HuH-7.5 (cell line): ENCODE measurements at regions not wholly inside any gene's neighbourhood (a gene's known extent, or its start where the extent isn't known, plus 50 kb on each side); places are given as distances from the start of the nearest gene placed in this dataset.

ENCODE experiments used
- DNase-seq: peaks from one replicate; pipeline ENCODE4 v3.0.0; 2011; ENCODE audit warnings: low spot score

DNA sequence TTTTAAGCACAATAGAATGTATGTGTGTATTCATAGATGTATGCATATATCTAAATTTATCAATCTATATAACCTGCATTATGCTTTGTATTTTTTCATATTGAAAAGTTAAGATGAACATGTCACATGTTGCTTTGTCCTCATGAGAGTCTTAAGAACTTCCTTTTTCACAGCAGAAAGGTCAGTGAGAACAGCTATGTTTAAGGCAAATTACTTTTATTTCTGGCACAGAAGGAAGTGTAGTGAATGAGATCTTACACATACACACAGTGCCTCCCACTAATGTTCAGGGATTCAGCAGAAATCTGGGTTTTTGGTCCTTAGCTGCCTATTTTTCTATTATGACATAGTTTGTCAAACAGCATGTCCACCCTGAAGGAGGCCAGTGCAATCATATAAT, 134.8 kb downstream of the TMEM26 start:
- no peak for DNase-seq

DNA sequence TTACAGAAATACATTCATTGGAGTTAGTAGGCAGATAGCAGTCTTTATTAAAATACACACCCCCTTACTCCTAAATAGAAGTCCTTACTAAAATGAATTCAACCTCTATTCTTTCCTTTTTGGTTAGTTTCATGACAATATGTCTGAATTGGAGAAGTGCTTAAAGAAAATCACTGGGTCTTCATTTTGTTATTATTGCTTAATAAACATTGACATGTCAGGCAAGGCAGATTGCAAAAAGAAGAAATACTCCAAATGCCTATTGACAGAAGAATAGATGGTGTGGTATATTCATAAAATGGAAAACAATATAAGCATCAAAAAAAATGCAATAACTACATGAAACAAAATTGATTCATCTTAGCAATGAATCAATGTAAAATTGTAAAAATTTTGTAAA, 135.5 kb downstream of the TMEM26 start:
- DNase-seq, result no peak

DNA sequence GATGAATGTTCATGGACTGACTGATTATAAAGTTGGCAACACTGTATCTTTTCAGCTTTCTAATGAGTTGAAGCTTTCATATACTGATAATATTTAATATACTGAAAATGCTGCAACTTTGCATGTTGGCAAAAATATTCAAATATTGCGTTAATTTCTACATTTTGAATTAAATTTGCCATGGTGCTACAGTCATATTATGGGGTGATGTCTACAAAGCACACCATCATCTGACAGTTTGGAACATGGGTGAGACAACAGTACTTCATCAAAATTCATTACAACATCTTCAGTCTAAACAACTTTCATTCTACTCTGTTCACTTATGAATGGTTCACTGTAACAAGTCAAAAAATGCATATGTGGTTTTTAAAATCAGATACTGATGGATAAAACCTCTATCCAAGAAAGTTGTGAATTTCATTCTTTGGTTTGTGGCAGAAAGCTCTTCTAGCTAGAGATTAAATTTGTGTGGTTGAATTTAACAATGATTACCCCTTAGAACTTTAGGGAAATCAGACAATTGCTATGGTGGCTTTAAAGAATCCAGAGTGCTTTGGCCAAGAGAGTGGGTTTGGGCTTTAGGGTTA, 136.4 kb downstream of the TMEM26 start:
- no peak for DNase-seq

DNA sequence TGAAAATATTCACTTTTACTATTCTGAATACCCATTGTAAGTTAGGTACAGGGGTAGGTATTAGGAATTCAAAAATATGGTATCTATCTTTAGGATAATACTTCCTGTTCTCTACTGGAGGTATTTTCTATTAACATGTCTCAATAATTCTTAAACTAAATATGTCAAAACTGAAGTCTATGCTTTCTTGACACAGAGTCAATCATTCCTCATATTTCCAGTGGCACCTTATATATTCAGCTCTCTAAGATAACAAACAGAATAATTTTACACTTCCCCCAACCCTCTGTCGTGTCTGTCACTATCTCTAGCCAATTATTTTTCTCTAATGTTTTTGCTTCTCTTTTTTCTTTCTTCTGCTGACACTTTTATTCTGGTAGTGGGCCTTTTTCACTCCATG, 138.9 kb downstream of the TMEM26 start:
- DNase-seq, result no peak

DNA sequence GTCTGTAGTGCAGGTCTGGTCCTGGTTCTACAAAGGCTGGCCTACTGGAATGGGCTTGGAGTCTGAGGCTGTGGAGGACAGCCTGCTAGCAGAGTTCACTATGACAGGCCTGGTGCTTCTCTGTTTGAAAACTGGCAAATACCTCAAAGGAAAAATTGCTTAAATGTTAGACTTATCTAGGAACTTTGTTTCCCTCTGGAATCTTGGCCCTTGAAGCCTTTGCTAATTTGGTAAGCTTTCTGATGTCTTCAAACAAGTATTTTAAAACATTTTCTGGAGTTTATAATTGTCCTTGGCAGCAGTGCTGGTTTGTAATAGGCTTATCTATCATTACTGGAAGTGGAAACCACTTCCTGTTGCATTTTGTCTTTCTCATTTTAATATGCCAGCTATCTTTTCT, 139.7 kb downstream of the TMEM26 start:
- no peak for DNase-seq

DNA sequence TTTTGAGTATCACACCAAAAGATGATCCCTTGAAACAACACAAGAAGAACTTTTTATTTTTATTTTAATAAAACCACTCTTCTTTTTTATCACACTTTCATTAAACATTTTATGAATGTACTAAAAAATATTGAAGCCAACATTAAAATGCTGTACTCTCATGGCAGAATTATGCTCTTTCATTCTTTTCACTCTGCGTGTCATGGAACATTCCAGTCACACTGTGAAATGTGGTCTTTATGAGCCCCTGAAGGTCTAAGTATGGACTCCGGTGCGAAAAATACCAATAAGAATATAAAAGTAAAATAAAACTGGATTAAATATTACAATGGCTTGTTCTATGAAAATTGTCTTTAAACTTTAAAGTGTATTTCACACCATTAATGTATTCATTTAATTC, 148.4 kb downstream of the TMEM26 start:
- no peak for DNase-seq

DNA sequence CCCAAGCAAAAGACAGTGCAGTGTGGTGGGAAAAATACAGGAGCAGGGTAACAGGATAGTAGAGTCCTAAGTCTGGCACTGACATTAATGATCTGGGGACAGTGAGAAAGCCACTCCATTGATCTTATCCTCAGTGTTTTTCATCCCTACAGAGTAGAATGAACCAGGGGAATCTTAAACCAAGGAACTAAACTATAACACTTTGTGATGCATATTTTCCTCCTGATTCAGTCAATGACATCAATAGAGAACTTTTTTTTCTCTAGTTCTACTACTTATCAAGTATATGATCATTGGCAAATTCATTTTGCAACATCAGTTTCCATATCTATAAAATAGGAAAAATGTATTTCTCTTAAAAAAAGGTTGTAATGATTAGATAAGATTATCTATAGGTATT, 151.1 kb downstream of the TMEM26 start:
- DNase-seq, result no peak

DNA sequence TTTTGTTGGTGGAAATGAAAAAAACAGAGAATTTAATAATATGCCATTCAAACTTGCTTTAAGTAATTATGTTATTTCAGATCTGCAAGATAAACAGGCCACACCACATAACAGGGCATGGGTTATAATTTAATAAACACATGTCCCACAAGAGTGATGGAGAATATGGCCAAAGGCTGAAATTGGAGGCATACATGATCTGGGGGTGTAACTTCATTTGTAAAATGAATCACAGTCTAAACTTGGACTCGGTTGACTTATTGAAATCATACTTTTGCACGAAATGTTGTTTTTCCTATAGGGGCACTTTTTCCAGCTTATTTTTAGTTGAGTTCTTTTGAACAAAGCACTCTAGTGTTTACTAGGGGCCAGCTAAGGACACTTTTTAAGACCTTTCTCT, 151.6 kb downstream of the TMEM26 start:
- no peak for DNase-seq

DNA sequence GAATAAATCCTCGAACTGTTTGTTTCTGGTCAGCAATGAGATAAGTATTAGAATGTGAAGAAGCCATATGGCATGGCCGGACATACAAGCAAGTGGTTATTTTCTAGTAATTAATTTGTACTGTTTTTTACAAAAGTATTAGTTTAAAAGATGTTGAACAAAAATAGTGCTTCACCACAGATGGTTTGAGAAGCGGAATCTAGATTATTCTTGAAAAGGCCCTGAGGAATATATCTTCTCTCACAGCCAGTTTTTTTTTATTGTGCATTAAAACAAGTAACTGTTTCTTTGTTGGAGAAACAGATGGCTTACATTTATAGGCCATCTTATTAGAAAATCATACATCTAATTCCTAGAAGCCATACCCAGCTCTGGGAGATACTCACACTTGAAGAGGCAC, 153.3 kb downstream of the TMEM26 start:
- no peak for DNase-seq

DNA sequence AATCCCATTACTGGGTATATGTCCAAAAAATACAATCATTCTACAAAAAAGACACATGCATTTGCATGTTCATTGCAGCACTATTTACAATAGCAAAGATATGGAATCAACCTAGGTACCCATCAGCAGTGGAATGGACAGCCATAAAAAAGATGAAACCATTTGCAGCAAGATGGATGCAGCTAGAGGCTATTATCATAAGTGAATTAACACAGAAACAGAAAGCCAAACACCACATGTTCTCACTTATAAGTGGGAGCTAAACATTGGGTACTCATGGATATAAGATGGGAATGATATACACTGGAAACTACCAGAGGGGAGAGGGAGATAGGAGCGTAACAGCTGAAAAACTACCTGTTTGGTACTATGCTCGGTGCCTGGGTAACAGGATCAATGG, 154.0 kb downstream of the TMEM26 start:
- DNase-seq, result no peak

DNA sequence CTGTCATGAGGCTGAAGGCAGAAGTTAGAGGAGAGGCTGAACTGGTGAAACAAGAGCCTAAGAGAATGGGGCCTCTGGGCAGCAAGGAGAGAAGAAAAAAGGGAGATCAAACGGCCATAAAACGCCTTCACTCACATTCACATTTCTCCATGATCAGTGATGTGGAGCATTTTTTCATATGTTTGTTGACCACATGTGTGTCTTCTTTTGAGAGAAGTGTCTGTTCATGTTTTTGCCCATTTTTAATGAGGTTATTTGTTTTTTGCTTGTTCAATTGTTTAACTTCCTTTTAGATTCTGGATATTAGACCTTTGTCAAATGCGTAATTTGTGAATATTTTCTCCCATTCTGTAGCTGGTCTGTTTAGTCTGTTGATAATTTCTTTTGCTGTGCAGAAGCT, 155.0 kb downstream of the TMEM26 start:
- no peak for DNase-seq

DNA sequence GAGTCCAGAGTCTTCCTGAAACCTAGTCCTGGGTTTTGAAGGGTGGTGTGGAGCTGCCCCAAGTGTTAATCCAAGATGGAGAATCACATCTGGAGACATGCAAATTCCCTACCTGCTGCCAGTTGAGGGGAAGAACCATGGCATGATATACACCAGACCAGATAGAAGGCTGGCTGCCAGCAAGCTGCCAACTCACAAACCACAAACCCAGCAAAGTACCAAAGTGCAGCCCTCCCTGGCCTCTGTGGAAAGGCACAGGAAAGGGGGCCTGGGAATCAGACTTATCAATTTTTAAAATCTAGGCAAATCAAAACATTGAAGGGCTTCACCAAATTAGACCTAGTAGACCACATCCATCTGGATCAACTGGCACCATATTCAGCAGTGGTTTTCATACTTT, 157.0 kb downstream of the TMEM26 start:
- no peak for DNase-seq

DNA sequence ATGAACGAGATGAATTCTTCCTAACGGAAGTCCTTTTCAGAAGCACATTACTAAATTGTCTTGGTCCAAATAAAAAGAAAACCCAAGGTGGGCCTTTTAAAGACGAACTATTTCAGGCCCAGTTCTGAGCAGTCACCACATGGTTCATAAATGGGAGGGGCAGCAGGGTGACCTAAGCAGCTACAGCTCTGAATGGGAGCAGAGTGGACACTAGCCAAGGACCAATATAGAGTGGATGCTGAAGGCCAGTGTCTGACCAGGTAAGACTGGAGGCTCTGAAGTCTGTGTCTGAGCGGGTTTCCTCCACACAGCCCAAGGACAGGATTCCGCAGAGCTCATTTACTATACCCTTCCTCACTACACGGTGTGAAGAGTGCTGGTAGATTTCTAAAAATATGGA, 159.1 kb downstream of the TMEM26 start:
- no peak for DNase-seq

DNA sequence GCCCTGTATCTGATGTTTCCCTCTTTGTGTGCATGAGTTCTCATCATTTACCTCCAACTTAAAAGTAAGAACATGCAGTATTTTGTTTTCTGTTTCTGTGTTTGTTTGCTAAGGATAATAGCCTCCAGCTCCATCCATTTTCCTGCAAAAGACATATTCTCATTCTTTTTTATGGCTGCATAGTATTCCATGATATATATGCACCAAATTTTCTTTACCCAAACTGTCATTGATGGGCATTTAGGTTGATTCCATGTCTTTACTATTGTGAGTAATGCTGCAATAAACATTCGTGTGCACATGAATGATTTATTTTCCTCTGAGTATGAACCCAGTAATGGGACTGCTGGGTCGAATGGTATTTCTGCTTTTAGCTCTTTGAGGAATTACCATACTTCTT, 163.4 kb downstream of the TMEM26 start:
- DNase-seq, result no peak

DNA sequence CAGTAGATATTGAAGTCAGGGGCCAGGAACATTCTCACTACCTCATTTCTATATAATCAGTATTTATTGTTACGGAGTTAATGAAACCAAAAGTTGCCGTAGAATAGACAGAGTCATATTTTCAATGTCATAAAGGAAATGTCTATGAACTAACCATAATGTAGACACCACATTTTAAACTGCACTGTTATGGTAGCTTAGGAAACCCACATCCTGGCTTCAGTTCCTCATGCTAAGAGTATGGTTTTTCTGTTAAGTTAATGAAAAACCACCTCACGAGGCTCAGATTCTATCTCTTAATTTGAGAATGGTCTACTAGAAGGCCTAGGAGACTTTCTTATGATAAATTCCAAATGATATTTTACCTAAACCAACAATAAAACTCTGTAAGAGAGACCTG, 166.5 kb downstream of the TMEM26 start:
- no peak for DNase-seq

DNA sequence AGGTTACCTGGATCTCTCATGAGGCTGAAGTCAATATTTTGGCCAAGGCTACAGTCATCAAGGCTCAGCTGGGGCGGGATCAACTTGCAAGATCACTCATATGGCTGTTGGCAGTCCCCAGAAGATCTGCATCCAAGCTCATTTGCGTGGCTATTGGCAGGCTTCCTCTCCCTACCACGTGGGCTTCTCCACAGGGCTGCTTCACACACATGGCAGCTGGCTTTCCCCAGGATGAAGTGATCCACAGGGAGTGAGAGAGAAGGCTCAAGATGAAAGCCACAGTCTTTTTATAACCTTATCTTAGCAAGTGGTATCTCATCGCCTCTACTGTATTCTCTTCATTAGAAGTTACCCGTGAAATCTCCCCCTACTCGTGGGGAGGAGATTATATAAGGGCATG, 167.4 kb downstream of the TMEM26 start:
- DNase-seq, result no peak

DNA sequence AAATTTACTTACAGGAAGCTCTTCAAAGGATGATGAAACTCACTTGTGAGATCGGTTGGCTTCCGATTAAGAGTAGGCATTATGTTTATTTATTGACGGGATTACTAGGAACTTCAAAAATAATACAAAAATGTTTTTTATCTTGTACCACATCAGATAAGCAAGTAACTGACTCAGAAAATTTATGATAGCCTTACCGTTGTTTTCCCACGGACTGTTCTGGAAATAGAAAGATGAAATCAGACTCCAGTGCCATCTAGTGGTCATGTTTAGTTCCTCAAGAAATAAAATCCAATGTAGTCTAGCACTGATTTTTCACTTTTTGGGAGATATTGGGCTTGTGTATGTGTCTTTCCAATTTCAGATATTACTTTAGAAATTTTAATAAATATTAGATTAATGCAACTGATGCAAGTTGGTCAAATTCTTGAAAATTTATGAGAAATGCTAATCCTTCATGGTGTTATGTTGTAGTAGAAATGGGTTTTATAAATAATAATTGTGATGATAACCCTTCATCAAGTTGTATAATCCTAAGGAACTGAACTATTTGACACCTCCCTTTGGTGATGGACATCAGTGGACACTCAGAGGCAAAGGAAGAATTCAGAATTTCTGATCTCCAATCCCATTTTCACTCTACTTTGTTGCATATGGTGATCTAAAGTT, 168.8 kb downstream of the TMEM26 start:
- no peak for DNase-seq

DNA sequence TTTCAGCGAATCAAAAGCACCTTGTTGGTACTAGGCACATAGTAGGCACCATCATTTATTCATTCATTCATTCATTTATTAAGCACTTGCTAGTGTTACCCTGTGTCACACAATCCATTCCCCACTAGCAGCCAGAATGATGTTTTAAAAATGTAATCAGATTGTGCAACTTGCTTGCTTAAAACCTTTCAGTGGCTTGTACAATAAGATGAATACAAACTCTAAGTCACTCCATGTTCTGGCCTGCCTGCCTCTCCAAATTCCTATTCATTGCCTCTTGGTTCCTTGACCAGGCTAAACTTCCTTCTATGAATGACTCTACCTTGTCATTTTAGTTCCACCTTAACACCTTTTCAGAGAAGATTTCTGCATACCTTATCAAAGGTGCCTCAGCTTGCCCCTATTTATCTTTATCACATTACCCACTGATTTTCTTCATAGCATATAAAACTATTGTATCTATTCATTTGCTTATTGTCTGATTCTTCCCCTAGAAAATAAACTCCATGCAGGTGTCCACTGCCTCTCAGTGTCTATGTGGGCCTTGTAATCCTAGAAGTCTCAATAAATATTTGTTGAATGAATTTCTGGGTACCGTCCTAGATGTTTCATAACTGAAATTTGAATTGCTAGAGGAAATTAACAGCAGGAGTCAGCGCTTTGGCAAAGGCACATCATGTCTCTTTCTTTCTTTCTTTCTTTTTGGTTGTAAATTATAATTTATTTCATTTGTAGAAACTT, 169.5 kb downstream of the TMEM26 start:
- no peak for DNase-seq

DNA sequence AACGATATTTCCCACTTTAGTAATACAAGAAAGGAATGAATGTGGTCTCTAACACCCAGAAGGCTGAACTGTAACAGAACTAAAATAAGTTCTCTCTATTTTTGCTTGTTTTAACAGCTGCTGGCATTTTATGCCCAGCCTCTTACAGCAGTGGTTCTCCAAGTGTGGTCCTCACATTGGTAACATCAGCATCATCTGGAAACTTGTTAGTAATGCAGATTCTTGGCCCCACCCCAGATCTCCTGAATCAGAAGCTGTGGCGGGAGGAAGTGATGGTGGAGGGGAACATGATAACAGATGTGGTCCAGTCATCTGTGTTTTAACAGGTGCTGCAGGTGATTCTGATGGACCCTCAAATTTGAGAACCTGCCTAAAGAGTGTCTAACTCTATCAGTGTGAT, 170.1 kb downstream of the TMEM26 start:
- DNase-seq, result no peak

DNA sequence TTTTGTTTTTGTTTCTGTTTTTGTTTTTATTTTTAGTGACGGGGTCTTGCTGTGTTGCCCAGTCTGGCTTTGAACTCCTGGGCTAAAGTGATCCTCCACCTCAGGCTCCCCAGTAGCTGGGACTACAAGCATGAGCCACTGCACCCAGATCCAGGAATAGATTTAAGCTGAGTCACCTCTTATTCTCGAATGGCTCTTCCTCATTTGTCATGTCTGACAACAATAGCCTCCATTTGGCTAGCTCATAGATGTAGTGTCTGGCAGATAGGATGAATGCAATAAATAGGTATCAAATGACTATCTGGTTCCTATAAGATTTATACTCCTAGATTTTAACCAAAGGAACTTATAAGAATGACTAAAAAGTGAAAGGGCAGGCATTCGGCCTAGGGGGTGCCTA, 172.9 kb downstream of the TMEM26 start:
- no peak for DNase-seq

DNA sequence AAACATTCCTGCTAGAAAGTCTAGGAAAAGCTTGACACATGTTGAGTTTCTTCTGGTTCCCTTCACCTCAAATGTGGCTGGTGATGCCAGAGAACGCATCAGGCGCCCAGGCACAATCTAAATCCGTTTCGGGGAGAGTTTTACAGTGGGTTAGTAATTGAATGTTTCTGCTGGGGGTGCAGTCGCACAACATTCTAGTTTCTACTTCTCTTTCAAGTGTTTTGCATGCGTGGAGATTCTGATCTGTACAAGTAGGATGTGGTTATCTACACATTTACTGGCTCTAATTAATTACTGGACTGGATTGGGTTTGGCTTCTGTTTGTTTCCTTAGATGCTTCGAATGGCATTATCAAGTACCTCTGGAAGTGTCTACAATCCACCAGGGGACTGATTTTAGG, 173.8 kb downstream of the TMEM26 start:
- no peak for DNase-seq

DNA sequence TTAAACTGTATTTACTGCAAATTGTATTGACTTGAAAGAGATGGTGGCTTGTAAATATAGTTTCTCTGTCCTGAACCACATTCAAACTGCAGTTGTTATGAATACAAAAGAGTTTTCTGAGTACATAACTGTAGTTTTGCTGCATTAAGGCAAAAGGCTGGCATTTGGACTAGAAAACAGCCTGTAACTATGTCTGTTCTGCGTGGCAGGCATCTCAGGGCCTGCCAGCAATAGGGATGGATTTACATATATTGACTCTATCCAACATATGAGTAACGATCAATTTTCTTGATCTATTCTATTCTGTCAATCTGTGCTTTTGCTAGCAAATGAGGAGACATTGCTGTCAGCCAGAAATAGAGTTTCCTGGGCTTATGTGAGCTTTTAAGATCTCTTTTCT, 174.6 kb downstream of the TMEM26 start:
- DNase-seq, result no peak

DNA sequence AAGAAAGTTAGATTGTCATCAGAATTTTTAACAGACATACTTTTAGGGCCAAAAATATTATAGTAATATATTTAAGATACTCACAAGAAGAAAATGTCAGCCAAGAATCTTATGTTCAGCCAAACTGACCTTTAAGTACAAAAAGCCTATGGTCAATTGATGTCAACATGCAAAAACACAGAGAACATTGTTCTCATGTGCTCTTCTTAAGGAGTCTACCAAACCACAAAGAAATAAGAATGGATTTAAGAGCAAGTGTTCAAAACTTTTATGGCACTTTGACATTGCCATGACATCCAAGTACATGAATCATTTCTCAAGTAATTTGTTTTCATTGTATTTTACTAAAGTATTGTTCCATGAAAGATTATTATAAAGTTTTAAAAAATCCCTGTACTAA, 180.4 kb downstream of the TMEM26 start:
- DNase-seq, result no peak
